Heart right ventricle (tissue), 16 donors: ENCODE measurements at regions not wholly inside any gene's neighbourhood (a gene's known extent, or its start where the extent isn't known, plus 50 kb on each side); places are given as distances from the start of the nearest gene placed in this dataset.

Source experiments
- ATAC-seq, 8 donors: fragments of 200-7000 bp; cut with Tn5 transposase; one replicate each; pipeline ENCODE4 v1.9.1; 2020; ENCODE audit warnings: mild to moderate bottlenecking in 8 of 8, moderate library complexity in 8 of 8, moderate number of reproducible peaks in 1 of 8
- DNase-seq, 2 donors: peaks; one replicate each; pipeline ENCODE4 v3.0.0-alpha.2; 2020
- H3K27ac ChIP-seq, 10 donors: fragments of 200-600 bp; sonication (generic) in 2 of 10; one replicate each; pipeline versions ENCODE4 v1.5.0 to v1.8.0; 2020 to 2022; ENCODE audit warnings: mild to moderate bottlenecking in 3 of 10
- H3K27me3 ChIP-seq, 7 donors: fragments of 200-600 bp; one replicate each; pipeline ENCODE4 v1.8.0; 2021 to 2022; ENCODE audit warnings: mild to moderate bottlenecking in 2 of 7
- H3K36me3 ChIP-seq, 9 donors: fragments of 200-600 bp; sonication (generic) in 1 of 9; one replicate each; pipeline versions ENCODE4 v1.5.0 to v1.8.0; 2020 to 2022; ENCODE audit warnings: mild to moderate bottlenecking in 2 of 9
- H3K4me1 ChIP-seq, 9 donors: fragments of 200-600 bp; sonication (generic) in 1 of 9; one replicate each; pipeline versions ENCODE4 v1.5.0 to v1.8.0; 2020 to 2022; ENCODE audit warnings: mild to moderate bottlenecking in 4 of 9
- H3K4me3 ChIP-seq, 10 donors: fragments of 200-600 bp; sonication (generic) in 2 of 10; one replicate each; pipeline versions ENCODE4 v1.5.0 to v1.8.0; 2020 to 2022; ENCODE audit warnings: mild to moderate bottlenecking in 7 of 10, moderate library complexity in 2 of 10
- H3K9me3 ChIP-seq, 11 donors: fragments of 200-600 bp in 10 of 11; sonication (generic) in 2 of 11; one replicate each; pipeline versions ENCODE4 v1.5.0 to v1.8.0; 2013 to 2022; ENCODE audit warnings: mild to moderate bottlenecking in 2 of 11, control low read depth in 1 of 11, moderate library complexity in 1 of 11
- WGBS, 2 donors: extraction: QIAGEN DNeasy Blood & Tissue Kit; methylation state at CpG; one replicate each; pipeline ENCODE4 v1.1.7; 2013; ENCODE audit warnings: inconsistent platforms in 1 of 2; 5-methylcytosine and 5-hydroxymethylcytosine counted together
- intact Hi-C, 10 donors: fragments of 100-400 bp; cut with DNase I; formaldehyde crosslinking; loops; one replicate each; pipeline versions ENCODE4 v1.11.1 to v1.14.2; 2022
- TF ChIP-seq, protein P1 (sequence below), 9 donors: fragments of 200-600 bp; sonication (generic) in 2 of 9; IDR thresholded peaks; one replicate each; pipeline versions ENCODE4 v1.5.0 to v1.8.0; 2021 to 2022; ENCODE audit warnings: antibody characterized with exemption in 9 of 9, mild to moderate bottlenecking in 5 of 9, moderate library complexity in 1 of 9
- donor health status: Arrhythmogenic right ventricular cardiomyopathy.
- donor health status: ischemic (EF 13 %, LVEDD 7.1; RV severe dilation, severe dysfunction).
- donor health status: healthy with polysubstance abuse.
- donor health status: DM: no; HTN: yes; CAD: no.
- donor health status: DM: no; HTN: no; CAD: no.
- donor health status: ischemic (EF 25% LVEDD 6.9; RV normal size, moderate dysfunction).
- donor health status: ischemic (EF 25% LVEDD 5.7; RV mildly dilated, moderate dysfunction).
- donor health status: healthy.
- donor health status: DM: yes; HTN: yes; CAD: no.
- donor health status: Ischemic cardiomyopathy.
- donor health status: ischemic (EF 35%, LVEDD 5.7; RV mildly dilated, moderate dysfunction).
- donor health status: nonischemic (EF 11% LVEDD 7.7; RV severe dilation, severe dysfunction).
- donor health status: DM: yes; HTN: yes; CAD: no.
- donor health status: PGD.
- donor health status: ischemic (EF 29% LVEDD 5.4; RV normal size, mild dysfunction).
- donor health status: nonischemic (EF 23%, LVEDD 6.1; RV moderate dilation, normal function).

DNA sequence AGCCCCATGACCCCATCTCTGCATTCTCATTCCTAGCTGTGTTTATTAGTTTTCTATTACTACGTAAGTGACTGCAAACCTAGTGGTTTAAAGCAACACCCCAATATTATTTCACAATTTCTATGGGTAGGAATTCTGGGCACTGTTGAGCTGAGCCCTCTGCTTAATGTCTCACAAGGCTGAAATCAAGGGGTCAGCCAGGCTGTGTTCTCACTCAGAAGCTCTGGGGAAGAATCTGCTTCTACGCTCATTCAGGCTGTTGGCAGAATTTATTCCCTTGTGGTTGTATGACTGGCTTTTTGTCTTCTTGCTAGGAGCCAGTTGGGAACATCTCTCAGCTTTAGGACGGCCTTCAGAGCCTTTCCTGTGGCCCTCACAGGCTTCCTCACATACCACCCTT lies 181.0 kb downstream of the GIPC2 start:
- H3K4me3 ChIP-seq = no peak overlapping the region
- peaks cover 0 to 19% (median 4%) of the 10 kb centered on the region in 11 donors for H3K9me3 ChIP-seq
- H3K4me1 ChIP-seq = no peaks in the 10 kb centered on the region
- DNase-seq = no peak
- TF ChIP-seq, protein P1, sequence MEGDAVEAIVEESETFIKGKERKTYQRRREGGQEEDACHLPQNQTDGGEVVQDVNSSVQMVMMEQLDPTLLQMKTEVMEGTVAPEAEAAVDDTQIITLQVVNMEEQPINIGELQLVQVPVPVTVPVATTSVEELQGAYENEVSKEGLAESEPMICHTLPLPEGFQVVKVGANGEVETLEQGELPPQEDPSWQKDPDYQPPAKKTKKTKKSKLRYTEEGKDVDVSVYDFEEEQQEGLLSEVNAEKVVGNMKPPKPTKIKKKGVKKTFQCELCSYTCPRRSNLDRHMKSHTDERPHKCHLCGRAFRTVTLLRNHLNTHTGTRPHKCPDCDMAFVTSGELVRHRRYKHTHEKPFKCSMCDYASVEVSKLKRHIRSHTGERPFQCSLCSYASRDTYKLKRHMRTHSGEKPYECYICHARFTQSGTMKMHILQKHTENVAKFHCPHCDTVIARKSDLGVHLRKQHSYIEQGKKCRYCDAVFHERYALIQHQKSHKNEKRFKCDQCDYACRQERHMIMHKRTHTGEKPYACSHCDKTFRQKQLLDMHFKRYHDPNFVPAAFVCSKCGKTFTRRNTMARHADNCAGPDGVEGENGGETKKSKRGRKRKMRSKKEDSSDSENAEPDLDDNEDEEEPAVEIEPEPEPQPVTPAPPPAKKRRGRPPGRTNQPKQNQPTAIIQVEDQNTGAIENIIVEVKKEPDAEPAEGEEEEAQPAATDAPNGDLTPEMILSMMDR (IDR thresholded peaks at IDR 0.05) = no peak
- H3K36me3 ChIP-seq = no peaks in the 10 kb centered on the region
- WGBS, 2 donors = 63 to 70% methylated on average over 3 of the region's 3 CpGs
- H3K27ac ChIP-seq = no peak overlapping the region
- intact Hi-C loops = no loop called here
- ATAC-seq = peak in 1 of 8 donors; percentile 84
- H3K27me3 ChIP-seq = no peaks in the 10 kb centered on the region

GRCh38 chr1:78227705-78228635 lies 182.2 kb downstream of the GIPC2 start:
- TF ChIP-seq, protein P1 (IDR thresholded peaks at IDR 0.05) = no peak
- H3K4me1 ChIP-seq = no peaks in the 10 kb centered on the region
- no peaks in the 10 kb centered on the region for H3K27me3 ChIP-seq
- peaks cover 0 to 19% (median 4%) of the 10 kb centered on the region in 11 donors for H3K9me3 ChIP-seq
- WGBS, 2 donors = 63 to 67% methylated on average over 6 of the region's 6 CpGs
- ATAC-seq (no peak), DNase-seq (no peak)
- intact Hi-C loops = no loop called here
- H3K27ac ChIP-seq = no peak overlapping the region
- H3K4me3 ChIP-seq = no peak overlapping the region
- H3K36me3 ChIP-seq = no peaks in the 10 kb centered on the region

GRCh38 chr1:78229344-78229743 lies 183.6 kb downstream of the GIPC2 start:
- DNase-seq = no peak
- Histone ChIP-seq H3K36me3 (no peaks in the 10 kb centered on the region), H3K27me3 (no peaks in the 10 kb centered on the region), H3K27ac (no peak overlapping the region), H3K9me3 (peaks cover 0 to 19% (median 4%) of the 10 kb centered on the region in 11 donors), H3K4me3 (no peak overlapping the region), H3K4me1 (no peaks in the 10 kb centered on the region)
- WGBS, 2 donors = 62 to 67% methylated on average over 3 of the region's 3 CpGs
- intact Hi-C loops = no loop called here
- TF ChIP-seq, protein P1 (IDR thresholded peaks at IDR 0.05) = no peak
- peak in 3 of 8 donors; percentile 57 to 84 (median 69) for ATAC-seq

DNA sequence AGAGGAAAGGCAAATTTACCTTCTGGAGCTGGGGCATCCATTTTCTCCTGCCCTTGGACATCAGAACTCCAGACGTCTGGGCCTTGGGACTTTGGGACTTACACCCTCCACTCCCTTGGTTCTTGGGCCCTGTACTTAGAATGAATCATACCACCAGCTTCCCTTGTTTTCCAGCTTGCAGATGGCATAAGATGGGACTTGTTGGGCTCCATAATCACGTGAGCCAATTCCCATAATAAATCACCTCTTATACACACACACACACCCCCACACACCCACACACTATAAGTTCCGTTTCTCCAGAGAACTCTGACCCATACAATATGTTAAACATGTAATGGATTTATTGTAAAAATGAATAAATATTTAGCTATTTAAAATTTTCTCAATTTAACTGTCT lies 185.7 kb downstream of the GIPC2 start:
- intact Hi-C loops = no loop called here
- no peak overlapping the region for H3K4me3 ChIP-seq

More for the DNA sequence above, 185.7 kb downstream of the GIPC2 start:
- no peaks in the 10 kb centered on the region for H3K36me3 ChIP-seq
- no peaks in the 10 kb centered on the region for H3K27me3 ChIP-seq
- no peak overlapping the region for H3K27ac ChIP-seq
- peaks cover 0 to 15% (median 4%) of the 10 kb centered on the region in 11 donors for H3K9me3 ChIP-seq
- TF ChIP-seq, protein P1 (IDR thresholded peaks at IDR 0.05) = no peak
- no peak for ATAC-seq
- WGBS, 2 donors = 52 to 65% methylated on average over 3 of the region's 3 CpGs
- DNase-seq = no peak
- H3K4me1 ChIP-seq = no peaks in the 10 kb centered on the region
